Fibroblast of pulmonary artery (primary cell): ENCODE measurements at regions not wholly inside any gene's neighbourhood (a gene's known extent, or its start where the extent isn't known, plus 50 kb on each side); places are given as distances from the start of the nearest gene placed in this dataset.

Source experiments
- DNase-seq: peaks from one replicate; pipeline ENCODE4 v3.0.0-alpha.2; 2010; ENCODE audit warnings: low read depth
- H3K4me3 ChIP-seq: replicated peaks from 2 replicates; pipeline ENCODE4 v1.5.1; 2011; ENCODE audit warnings: low read depth, mild to moderate bottlenecking, control low read depth, low read length, moderate library complexity
- CTCF ChIP-seq: IDR thresholded peaks from 2 replicates; pipeline ENCODE4 v1.5.1; 2011; ENCODE audit warnings: mild to moderate bottlenecking, control low read depth, low read length, inconsistent platforms; ENCODE audit errors: missing control alignments

GRCh38 chr15:81449836-81450474 is 75.9 kb upstream of the TMC3 start:
- DNase-seq: no peak
- no peak for TF ChIP-seq CTCF
- H3K4me3 ChIP-seq: no peak overlapping the region

- no peak overlapping the region for H3K4me3 ChIP-seq
- TF ChIP-seq CTCF: no peak
- no peak for DNase-seq
Observed at GRCh38 chr15:81443040-81443820, 69.2 kb upstream of the TMC3 start.

- no peak for TF ChIP-seq CTCF
- H3K4me3 ChIP-seq: no peak overlapping the region
- no peak for DNase-seq
Observed at GRCh38 chr15:81442454-81442853, 68.4 kb upstream of the TMC3 start.

- TF ChIP-seq CTCF: no peak
- DNase-seq: no peak
- no peak overlapping the region for H3K4me3 ChIP-seq
Observed at GRCh38 chr15:81434851-81435250, 60.8 kb upstream of the TMC3 start.

- TF ChIP-seq CTCF: no peak
Observed at GRCh38 chr15:81433462-81433861, 59.4 kb upstream of the TMC3 start.

GRCh38 chr15:81432179-81432578 is 58.2 kb upstream of the TMC3 start:
- no peak for DNase-seq
- no peak for TF ChIP-seq CTCF
- no peak overlapping the region for H3K4me3 ChIP-seq

More at GRCh38 chr15:81433462-81433861, 59.4 kb upstream of the TMC3 start:
- DNase-seq: no peak
- H3K4me3 ChIP-seq: no peak overlapping the region
